CD14-positive monocyte (primary cell): ENCODE measurements at regions not wholly inside any gene's neighbourhood (a gene's known extent, or its start where the extent isn't known, plus 50 kb on each side); places are given as distances from the start of the nearest gene placed in this dataset.

Experiments
- DNase-seq, 3 donors: peaks; one replicate each; pipeline ENCODE4 v3.0.0-alpha.2; 2011 to 2022
- H2AFZ ChIP-seq: 2 replicates; pipeline ENCODE4 v1.6.0; 2012; ENCODE audit warnings: mild to moderate bottlenecking, low read depth, low read length, inconsistent platforms; ENCODE audit not compliant: insufficient read depth, poor library complexity, severe bottlenecking
- H3K27ac ChIP-seq, 2 donors: 1 replicate in 1 of 2; 2 replicates in 1 of 2; pipeline ENCODE4 v1.5.1; 2012 to 2013; ENCODE audit warnings: low read length in 2 of 2, control low read depth in 1 of 2, inconsistent platforms in 1 of 2, low read depth in 1 of 2, mild to moderate bottlenecking in 1 of 2
- H3K27me3 ChIP-seq, 2 donors: one replicate each; pipeline versions ENCODE4 v1.6.0 to v1.6.1; 2011 to 2013; ENCODE audit warnings: low read length in 2 of 2; ENCODE audit not compliant: control insufficient read depth in 2 of 2, insufficient read depth in 2 of 2
- H3K36me3 ChIP-seq, 2 donors: replicated peaks in 1 of 2; 1 replicate in 1 of 2; 2 replicates in 1 of 2; pipeline versions ENCODE4 v1.5.1 to v1.6.1; 2012 to 2013; ENCODE audit warnings: low read length in 2 of 2, control low read depth in 1 of 2, inconsistent platforms in 1 of 2, mild to moderate bottlenecking in 1 of 2; ENCODE audit not compliant: insufficient read depth in 2 of 2, control insufficient read depth in 1 of 2
- H3K4me1 ChIP-seq, 2 donors: 1 replicate in 1 of 2; 2 replicates in 1 of 2; pipeline versions ENCODE4 v1.5.1 to v1.6.1; 2012 to 2013; ENCODE audit warnings: low read length in 2 of 2, control low read depth in 1 of 2, inconsistent platforms in 1 of 2, mild to moderate bottlenecking in 1 of 2, moderate library complexity in 1 of 2; ENCODE audit not compliant: insufficient read depth in 2 of 2, control insufficient read depth in 1 of 2
- H3K4me2 ChIP-seq: replicated peaks from 2 replicates; pipeline ENCODE3; 2012; ENCODE audit warnings: low read length, moderate library complexity, mild to moderate bottlenecking; ENCODE audit not compliant: poor library complexity, severe bottlenecking; ENCODE audit errors: extremely low read depth
- H3K4me3 ChIP-seq, 3 experiments: fragments of 200-600 bp in 1 of 3; sonication (generic) in 1 of 3; replicated peaks in 1 of 3; 1 replicate in 2 of 3; 2 replicates in 1 of 3; pipeline ENCODE4 v1.5.1; 2011 to 2013; ENCODE audit warnings: low read length in 3 of 3, mild to moderate bottlenecking in 3 of 3, control low read depth in 2 of 3, low read depth in 2 of 3, inconsistent platforms in 1 of 3, moderate library complexity in 1 of 3
- H3K79me2 ChIP-seq: 2 replicates; pipeline ENCODE4 v1.6.0; 2012; ENCODE audit warnings: mild to moderate bottlenecking, control low read depth, inconsistent platforms, low read length, moderate library complexity; ENCODE audit not compliant: insufficient read depth
- H3K9ac ChIP-seq: 2 replicates; pipeline ENCODE4 v1.6.0; 2017; ENCODE audit warnings: low read length, mild to moderate bottlenecking; ENCODE audit not compliant: insufficient read depth, poor library complexity, severe bottlenecking
- H3K9me3 ChIP-seq, 2 donors: replicated peaks in 1 of 2; 1 replicate in 1 of 2; 2 replicates in 1 of 2; pipeline versions ENCODE4 v1.5.1 to v1.6.1; 2012 to 2013; ENCODE audit warnings: low read length in 2 of 2, control low read depth in 1 of 2; ENCODE audit not compliant: control insufficient read depth in 1 of 2, insufficient read depth in 1 of 2
- H4K20me1 ChIP-seq: 2 replicates; pipeline ENCODE4 v1.6.0; 2012; ENCODE audit warnings: mild to moderate bottlenecking, low read length, control low read depth, moderate library complexity; ENCODE audit not compliant: insufficient read depth
- H3K27ac Mint-ChIP-seq, 7 donors: one replicate each; pipeline ENCODE4 v1.8.0; 2020; ENCODE audit warnings: mild to moderate bottlenecking in 7 of 7, mixed read lengths in 7 of 7, moderate library complexity in 6 of 7, inconsistent platforms in 2 of 7
- H3K27me3 Mint-ChIP-seq, 3 donors: one replicate each; pipeline ENCODE4 v1.8.0; 2021 to 2022; ENCODE audit warnings: low read depth in 3 of 3, mild to moderate bottlenecking in 3 of 3, mixed read lengths in 3 of 3, moderate library complexity in 3 of 3, inconsistent platforms in 1 of 3
- H3K36me3 Mint-ChIP-seq, 2 donors: one replicate each; pipeline ENCODE4 v1.8.0; 2020; ENCODE audit warnings: mixed read lengths in 2 of 2, inconsistent platforms in 1 of 2, mild to moderate bottlenecking in 1 of 2
- H3K4me1 Mint-ChIP-seq: one replicate; pipeline ENCODE4 v1.8.0; 2020; ENCODE audit warnings: mild to moderate bottlenecking, mixed read lengths
- H3K4me3 Mint-ChIP-seq, 2 donors: one replicate each; pipeline ENCODE4 v1.8.0; 2020; ENCODE audit warnings: mild to moderate bottlenecking in 2 of 2, mixed read lengths in 2 of 2, moderate library complexity in 1 of 2
- H3K9me3 Mint-ChIP-seq, 7 donors: one replicate each; pipeline ENCODE4 v1.8.0; 2020 to 2022; ENCODE audit warnings: mixed read lengths in 7 of 7, mild to moderate bottlenecking in 6 of 7, moderate library complexity in 6 of 7, inconsistent platforms in 2 of 7
- WGBS: methylation state at CpG from one replicate; pipeline ENCODE4 v1.1.5; 2013; ENCODE audit warnings: missing lambda C conversion rate; ENCODE audit not compliant: insufficient coverage; 5-methylcytosine and 5-hydroxymethylcytosine counted together
- intact Hi-C, 2 donors: fragments of 100-400 bp; cut with micrococcal nuclease; formaldehyde crosslinking; loops; one replicate each; pipeline versions ENCODE4 v1.15.0 to v1.15.1; 2023
- TF ChIP-seq, protein P1 (sequence below): fragments of 200-600 bp; IDR thresholded peaks from one replicate; pipeline ENCODE4 v1.8.0; 2022; ENCODE audit warnings: antibody characterized with exemption, mild to moderate bottlenecking

GRCh38 chr14:62436261-62436660 lies 609.0 kb downstream of the KCNH5 start:
- no CpG with 5 or more reads among the region's 2 CpGs for WGBS
- Mint-ChIP-seq H3K4me3 (no peak overlapping the region), H3K9me3 (peaks cover 20 to 40% (median 26%) of the 10 kb centered on the region in 7 donors), H3K4me1 (no peaks in the 10 kb centered on the region), H3K36me3 (no peaks in the 10 kb centered on the region), H3K27me3 (no peaks in the 10 kb centered on the region), H3K27ac (no peak overlapping the region)
- H3K4me3 ChIP-seq = no peak overlapping the region
- TF ChIP-seq, protein P1, sequence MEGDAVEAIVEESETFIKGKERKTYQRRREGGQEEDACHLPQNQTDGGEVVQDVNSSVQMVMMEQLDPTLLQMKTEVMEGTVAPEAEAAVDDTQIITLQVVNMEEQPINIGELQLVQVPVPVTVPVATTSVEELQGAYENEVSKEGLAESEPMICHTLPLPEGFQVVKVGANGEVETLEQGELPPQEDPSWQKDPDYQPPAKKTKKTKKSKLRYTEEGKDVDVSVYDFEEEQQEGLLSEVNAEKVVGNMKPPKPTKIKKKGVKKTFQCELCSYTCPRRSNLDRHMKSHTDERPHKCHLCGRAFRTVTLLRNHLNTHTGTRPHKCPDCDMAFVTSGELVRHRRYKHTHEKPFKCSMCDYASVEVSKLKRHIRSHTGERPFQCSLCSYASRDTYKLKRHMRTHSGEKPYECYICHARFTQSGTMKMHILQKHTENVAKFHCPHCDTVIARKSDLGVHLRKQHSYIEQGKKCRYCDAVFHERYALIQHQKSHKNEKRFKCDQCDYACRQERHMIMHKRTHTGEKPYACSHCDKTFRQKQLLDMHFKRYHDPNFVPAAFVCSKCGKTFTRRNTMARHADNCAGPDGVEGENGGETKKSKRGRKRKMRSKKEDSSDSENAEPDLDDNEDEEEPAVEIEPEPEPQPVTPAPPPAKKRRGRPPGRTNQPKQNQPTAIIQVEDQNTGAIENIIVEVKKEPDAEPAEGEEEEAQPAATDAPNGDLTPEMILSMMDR = no peak
- no peaks in the 10 kb centered on the region for H3K36me3 ChIP-seq
- H3K4me2 ChIP-seq = no peak overlapping the region
- no peaks in the 10 kb centered on the region for H3K4me1 ChIP-seq
- no peak overlapping the region for H2AFZ ChIP-seq
- no peaks in the 10 kb centered on the region for H3K27me3 ChIP-seq
- DNase-seq = no peak
- H3K27ac ChIP-seq = no peak overlapping the region
- no peaks in the 10 kb centered on the region for H4K20me1 ChIP-seq
- intact Hi-C loops = no loop called here
- H3K9me3 ChIP-seq = peaks cover 17 to 58% of the 10 kb centered on the region in 2 donors
- H3K9ac ChIP-seq = no peak overlapping the region
- H3K79me2 ChIP-seq = no peaks in the 10 kb centered on the region

DNA sequence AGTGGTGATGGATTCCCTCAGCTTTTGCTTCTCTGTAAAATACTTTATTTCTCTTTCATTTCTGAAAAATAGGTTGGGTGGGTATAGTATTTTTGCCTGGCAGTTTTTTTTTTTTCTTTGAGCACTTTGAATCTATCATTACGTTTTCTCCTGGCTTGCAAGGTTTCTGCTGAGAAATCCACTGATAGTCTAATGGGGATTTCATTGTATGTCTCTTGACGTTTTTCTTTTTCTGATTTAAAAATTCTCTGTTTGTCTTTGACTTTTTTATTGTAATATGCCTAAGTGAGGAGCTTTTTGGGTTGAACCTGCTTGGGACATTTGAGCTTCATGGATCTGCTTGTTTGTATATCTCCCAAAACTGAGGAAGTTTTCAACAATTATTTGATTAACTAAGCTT lies 606.0 kb downstream of the KCNH5 start:
- peaks cover 9 to 36% (median 19%) of the 10 kb centered on the region in 7 donors for H3K9me3 Mint-ChIP-seq
- no peaks in the 10 kb centered on the region for H3K27me3 Mint-ChIP-seq
- H3K4me1 Mint-ChIP-seq = no peaks in the 10 kb centered on the region
- Histone ChIP-seq H3K4me1 (no peaks in the 10 kb centered on the region), H3K4me3 (no peak overlapping the region), H2AFZ (no peak overlapping the region), H3K4me2 (no peak overlapping the region), H3K36me3 (no peaks in the 10 kb centered on the region), H3K79me2 (no peaks in the 10 kb centered on the region), H4K20me1 (no peaks in the 10 kb centered on the region), H3K9ac (no peak overlapping the region), H3K27ac (no peak overlapping the region), H3K27me3 (no peaks in the 10 kb centered on the region), H3K9me3 (peaks cover 26 to 40% of the 10 kb centered on the region in 2 donors)
- no peaks in the 10 kb centered on the region for H3K36me3 Mint-ChIP-seq
- DNase-seq = no peak
- intact Hi-C loops = no loop called here
- WGBS = 57% methylated on average over 1 of the region's 2 CpGs
- TF ChIP-seq, protein P1 = no peak
- no peak overlapping the region for H3K27ac Mint-ChIP-seq
- H3K4me3 Mint-ChIP-seq = no peak overlapping the region
